Stimulated activated CD4-positive, alpha-beta T cell treated with anti-CD3 and anti-CD28 coated beads, Interleukin-1b, Interleukin-23, amount 100 ng/mL, for 4 hours (primary cell): ENCODE measurements at regions not wholly inside any gene's neighbourhood (a gene's known extent, or its start where the extent isn't known, plus 50 kb on each side); places are given as distances from the start of the nearest gene placed in this dataset.

Experiments used
- DNase-seq, 2 donors: peaks; one replicate each; pipeline ENCODE4 v3.0.0-alpha.2; 2020; ENCODE audit warnings: low read depth in 2 of 2

DNA sequence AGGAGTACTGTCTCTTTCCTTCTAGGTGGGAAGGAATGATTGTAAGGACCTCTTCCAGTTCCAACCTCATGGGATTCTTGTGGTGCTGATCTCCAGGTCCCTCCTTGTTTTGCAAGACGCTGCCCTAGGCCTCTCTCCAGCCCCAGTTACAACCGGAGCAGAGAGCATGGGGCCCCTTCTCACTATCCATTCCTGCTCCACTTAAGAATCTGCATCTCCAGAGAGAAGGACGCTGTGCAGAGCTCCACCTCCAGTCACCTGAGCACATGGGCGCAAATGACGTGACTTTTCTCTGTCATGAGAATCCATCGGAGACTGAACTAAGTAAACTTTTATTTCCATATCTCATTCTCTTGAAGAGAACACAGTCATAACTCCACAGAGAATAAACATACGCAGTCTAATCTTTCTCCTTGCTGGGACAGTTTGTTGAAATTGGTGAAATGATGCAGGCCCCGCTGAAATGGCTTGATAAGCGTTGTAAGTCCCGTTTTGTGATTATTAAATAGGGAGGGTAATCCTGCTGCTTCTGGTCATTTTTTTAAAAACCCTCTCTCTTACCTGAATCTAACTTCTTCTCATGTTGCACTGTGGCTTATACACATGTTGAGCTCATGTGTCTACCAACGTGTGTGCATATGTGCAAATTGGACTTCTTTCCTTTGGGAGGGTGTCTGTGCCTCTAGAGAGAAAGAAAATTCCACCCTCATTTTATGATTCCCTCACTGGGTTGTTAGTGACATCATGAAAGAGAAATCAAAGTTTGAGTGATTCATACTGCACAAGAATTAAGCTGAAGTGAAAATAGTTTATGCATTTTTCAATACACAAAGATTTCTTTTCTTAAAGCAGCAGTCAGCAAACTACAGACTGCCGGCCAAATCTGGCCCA is 133.2 kb upstream of the TBX20 start:
- DNase-seq: no peak

DNA sequence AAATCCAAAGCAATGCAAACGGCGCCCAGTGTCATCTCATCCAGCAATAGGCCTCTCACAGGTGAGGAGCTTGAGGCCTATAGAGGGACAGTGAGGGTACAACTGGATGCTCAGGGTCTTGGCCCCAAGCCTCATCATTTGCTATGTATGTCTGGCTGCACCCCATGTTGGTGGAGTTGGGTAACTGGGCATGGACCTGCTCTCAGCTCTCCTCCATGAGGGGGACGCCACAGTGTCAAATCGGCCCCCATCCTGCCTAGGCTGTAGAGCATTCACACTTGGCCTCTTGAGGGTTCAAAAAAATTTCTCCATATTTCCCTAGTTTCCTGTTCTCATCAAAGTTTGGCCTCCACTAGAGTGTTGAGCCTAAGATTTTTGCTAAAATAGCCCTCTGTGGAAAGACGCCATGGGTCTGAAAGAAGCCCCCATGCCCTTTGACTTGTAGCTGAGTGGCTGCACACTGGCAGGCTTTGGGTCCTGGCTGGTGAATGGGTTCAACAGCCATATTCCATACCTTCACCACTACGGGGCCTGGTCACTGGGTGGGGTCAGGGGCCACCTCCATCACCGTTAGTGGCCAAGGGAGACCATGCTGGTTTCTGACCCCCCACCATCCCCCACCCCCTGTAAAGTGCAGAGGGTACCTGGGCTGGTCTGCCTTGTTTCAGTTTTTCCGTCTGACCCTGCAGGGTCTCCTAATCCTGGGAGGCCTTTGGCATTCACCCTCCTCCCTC is 132.3 kb upstream of the TBX20 start:
- no peak for DNase-seq

DNA sequence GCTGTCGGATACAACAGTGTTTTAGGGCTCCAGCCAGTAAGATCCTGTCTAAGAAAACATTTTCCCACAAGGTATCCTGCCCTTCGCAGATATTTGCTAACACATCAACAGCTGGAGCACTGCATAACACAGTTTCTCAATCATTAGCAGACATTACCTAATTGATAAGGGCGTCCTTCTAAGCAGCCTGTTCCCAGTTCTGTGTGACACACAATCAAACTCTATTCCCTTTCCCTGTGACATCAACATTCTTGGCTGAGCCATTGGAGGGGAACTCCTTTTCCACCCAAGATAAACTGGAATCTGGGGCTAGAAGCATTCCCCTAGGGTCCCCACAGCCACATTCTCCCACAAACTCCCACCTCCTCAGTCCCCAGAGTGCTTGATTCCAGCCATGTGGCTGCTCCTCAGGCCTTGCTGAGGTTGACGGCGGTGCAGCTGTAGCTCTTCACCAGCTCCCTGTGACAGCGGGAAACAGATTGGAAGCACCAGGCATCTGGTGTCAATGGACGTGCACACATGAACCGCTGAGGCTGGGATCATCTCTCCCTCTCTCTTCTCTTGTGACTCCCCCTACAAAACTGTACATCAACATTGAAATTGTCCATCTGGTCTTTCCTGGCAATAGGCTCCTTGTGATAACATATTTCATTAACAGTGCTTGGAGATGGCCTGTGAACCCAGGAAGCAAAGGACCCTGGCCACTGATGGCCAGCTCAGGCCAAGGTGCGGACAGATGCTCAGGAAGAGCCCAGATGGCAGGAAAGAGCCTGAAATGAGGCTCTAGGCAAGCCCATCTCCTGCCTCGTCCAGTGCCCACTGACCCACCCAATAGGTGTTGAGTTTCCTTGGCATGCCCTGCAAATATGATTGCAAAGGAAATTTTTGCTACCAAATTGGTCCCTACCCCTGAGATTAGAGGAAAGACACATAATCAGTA is 131.1 kb upstream of the TBX20 start:
- no peak for DNase-seq

- no peak for DNase-seq
Observed at GRCh38 chr7:35380739-35381224, 126.9 kb upstream of the TBX20 start.

GRCh38 chr7:35379481-35379880 is 125.6 kb upstream of the TBX20 start:
- DNase-seq: no peak

- no peak for DNase-seq
Observed at GRCh38 chr7:35375516-35375915, 121.6 kb upstream of the TBX20 start.

DNA sequence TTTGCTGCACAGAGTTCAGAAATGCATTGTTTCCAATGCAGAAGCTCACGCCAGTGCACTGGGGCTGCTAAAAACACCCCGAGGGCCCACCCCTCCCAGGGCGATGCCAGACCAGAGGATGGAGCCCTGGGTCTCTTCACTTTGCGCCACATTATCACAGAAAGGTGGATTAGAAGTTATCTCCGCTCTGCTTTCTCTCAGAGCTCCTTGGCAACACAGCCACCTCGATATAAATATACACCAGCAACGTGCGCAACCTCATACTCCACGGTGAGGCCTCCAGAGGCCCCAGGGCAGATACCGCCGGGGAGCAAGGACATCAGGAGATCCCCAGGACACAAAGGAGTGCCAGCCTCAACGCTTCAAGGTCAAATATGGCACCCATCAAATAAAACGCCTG is 121.0 kb upstream of the TBX20 start:
- no peak for DNase-seq

GRCh38 chr7:35371221-35371620 is 117.3 kb upstream of the TBX20 start:
- DNase-seq: no peak

GRCh38 chr7:35370687-35371086 is 116.8 kb upstream of the TBX20 start:
- DNase-seq: no peak

- DNase-seq: no peak
Observed at GRCh38 chr7:35366167-35367155, 112.6 kb upstream of the TBX20 start.

DNA sequence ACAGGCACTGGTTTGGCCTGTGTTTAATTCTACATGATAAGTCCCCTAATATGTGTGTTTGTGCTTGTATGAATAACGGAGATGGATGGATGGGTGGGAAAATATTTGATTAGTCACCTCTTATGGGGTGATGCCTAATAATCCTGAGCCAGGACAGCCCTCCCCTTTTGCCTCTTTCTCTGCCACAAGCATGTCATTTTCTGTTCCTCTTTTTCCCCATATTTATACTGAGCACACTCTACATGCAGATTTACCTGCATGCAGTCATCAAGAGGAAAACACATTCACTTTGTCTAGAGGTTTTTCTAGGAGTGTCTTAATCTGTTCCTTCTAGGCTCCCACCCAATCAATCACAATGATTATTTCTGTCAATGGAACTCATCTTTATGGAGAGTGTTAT is 111.6 kb upstream of the TBX20 start:
- DNase-seq: no peak

DNA sequence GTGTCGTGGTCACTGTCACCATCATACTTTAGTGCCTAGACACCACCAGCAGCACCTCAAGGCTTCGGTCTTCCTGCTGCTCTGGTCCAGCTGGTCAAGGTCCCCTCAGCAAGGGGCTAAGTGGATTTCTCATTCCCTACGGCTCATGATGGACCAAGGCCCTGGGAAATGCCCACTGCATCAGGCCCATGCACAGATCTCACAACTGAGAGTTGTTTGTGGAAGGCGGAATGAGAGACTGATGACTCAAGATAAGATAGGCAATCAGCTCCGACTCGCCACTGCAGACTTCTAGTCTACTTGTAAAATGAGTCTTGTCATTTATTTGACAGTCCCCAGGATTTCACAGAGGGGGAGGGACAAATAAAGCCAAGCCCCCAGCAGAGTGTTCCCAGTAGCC is 108.4 kb upstream of the TBX20 start:
- DNase-seq: no peak

DNA sequence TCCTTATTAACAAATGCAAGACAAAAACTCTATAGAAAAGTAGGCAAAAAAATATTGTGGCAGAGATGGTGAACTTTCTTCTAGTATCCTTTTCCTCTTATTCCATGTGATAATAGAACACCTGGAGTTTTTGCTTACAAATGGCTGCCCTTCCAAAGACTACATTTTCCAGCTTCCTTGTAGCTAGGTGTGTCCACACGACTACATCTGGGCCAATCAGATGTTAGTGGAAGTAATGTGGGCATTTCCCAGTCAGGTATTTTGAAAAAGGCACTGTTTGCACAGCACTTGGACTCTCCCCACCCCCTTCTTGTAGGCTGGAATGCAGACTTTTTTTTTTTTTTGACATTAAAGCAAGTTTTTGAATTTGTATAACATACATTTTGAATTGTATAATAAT is 105.5 kb upstream of the TBX20 start:
- no peak for DNase-seq

GRCh38 chr7:35356495-35356894 is 102.6 kb upstream of the TBX20 start:
- DNase-seq: no peak

DNA sequence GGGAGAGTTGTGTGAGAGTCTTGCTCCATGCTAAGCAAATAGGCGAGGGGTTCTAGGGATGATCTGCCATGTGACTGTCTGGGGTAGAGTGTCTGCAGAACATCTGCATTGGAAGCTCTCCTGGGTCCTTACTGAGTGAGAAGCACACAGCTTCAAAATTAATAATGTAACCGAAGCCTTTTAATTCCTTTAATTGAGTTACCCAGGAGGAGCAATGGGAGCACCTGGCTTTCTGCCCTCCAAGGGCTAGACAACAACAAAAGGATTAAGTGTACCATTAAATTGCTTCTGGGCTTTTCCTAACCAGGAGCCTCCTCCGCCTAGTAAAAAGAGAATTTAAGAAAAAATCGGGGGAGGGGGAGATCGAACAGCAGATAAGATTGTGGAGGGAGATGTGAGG is 102.0 kb upstream of the TBX20 start:
- no peak for DNase-seq

DNA sequence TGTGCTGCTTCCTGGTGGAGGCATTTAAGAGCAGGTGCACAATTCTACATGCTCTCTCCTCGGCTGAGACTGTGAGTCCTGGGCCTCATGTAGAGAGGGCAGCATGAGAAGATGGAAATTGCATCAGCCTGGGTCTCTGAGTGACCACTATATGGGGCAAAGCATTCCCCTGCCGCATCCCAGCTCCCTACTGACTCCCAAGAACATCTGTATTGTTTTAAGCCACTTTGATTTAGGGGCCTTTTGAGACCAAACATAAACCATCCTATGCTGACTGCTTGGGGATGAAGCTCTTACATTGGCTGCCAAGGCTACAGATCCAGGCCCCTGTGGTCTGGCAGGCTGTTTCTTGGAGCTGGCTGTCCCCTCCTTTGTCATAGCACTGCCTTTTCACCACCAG is 101.3 kb upstream of the TBX20 start:
- DNase-seq: no peak

DNA sequence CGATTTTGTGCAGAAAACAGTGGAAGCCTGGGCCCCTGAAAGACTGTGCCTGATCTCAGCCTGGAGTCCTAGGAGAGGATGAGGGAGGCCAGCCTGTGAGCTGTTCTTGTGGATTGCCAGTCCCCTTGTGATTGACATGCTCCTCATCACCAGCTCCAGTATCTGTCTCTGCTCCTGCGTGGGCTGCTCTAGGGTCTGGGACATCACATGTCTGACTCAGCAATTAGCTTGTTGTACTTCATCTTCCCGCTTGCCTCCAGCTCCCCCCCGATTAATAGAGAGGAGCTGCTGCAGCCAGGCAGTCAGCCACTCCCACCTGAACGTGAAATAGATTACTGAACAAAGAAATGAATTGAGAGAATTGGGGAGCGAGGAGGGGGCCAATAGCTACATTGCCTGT is 99.6 kb upstream of the TBX20 start:
- DNase-seq: no peak

DNA sequence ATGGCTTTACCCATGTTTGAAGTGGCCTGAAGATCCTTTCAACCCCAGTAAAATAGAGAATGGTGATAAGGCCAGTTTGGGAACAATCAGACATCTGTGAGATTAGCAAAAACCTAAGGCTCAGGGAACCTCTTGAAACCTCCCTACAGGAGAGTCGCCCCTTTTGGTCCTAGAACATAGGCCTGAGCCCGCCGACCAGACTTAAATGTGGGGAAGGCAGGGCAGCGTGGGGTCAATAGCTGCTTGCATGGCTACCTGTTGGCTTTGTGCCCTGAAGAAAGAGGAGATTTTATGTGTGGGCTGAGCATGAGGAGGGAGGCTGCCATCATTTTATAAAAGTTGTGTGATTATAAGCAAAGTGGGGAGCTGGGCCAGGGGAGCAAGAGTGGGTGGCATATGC is 97.6 kb upstream of the TBX20 start:
- no peak for DNase-seq

- no peak for DNase-seq
Observed at GRCh38 chr7:35348611-35349400, 94.9 kb upstream of the TBX20 start.

- no peak for DNase-seq
Observed at GRCh38 chr7:35342786-35343185, 88.9 kb upstream of the TBX20 start.
